IMR-90 (cell line): ENCODE measurements at regions not wholly inside any gene's neighbourhood (a gene's known extent, or its start where the extent isn't known, plus 50 kb on each side); places are given as distances from the start of the nearest gene placed in this dataset.

Experiments
- BHLHE40 ChIP-seq: fragments of 150-350 bp; IDR thresholded peaks from 2 replicates; pipeline ENCODE4 v1.6.1; 2016; ENCODE audit warnings: mild to moderate bottlenecking, low read depth, low read length
- CEBPB ChIP-seq: IDR thresholded peaks from 2 replicates; pipeline ENCODE4 v1.6.1; 2012; ENCODE audit warnings: low read depth, low read length, improper control_type of control experiment
- CHD1 ChIP-seq: IDR thresholded peaks from 2 replicates; pipeline ENCODE4 v1.6.1; 2012; ENCODE audit warnings: low read depth, low read length, improper control_type of control experiment
- MAFK ChIP-seq: IDR thresholded peaks from 2 replicates; pipeline ENCODE4 v1.6.1; 2012; ENCODE audit warnings: low read depth, low read length, improper control_type of control experiment
- TF ChIP-seq, protein P1 (sequence below): conservative IDR thresholded peaks from 2 replicates; pipeline ENCODE4 v1.5.1; 2012; ENCODE audit warnings: mild to moderate bottlenecking, low read depth, low read length, improper control_type of control experiment

DNA sequence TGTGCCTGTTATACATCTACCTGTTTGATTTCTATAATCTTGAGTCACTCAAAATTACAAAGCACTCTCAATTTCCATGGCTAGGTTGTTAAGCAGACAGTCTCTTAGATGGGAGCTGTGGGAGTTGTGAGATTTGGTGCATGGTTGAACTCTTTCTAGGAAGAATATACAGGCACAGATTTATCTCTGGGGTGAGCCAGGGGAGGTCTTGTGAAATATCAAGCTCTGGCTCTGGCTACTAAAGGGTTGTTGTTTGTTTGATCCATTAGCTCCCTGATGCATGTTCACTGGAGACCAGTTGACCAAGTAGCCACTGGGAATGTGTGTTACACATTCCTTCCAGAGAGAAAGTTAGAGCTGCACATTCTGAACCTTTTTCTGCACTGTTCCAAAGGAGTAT lies 117.2 kb upstream of the HMGA2 start:
- TF ChIP-seq, protein P1, sequence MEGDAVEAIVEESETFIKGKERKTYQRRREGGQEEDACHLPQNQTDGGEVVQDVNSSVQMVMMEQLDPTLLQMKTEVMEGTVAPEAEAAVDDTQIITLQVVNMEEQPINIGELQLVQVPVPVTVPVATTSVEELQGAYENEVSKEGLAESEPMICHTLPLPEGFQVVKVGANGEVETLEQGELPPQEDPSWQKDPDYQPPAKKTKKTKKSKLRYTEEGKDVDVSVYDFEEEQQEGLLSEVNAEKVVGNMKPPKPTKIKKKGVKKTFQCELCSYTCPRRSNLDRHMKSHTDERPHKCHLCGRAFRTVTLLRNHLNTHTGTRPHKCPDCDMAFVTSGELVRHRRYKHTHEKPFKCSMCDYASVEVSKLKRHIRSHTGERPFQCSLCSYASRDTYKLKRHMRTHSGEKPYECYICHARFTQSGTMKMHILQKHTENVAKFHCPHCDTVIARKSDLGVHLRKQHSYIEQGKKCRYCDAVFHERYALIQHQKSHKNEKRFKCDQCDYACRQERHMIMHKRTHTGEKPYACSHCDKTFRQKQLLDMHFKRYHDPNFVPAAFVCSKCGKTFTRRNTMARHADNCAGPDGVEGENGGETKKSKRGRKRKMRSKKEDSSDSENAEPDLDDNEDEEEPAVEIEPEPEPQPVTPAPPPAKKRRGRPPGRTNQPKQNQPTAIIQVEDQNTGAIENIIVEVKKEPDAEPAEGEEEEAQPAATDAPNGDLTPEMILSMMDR = no peak
- TF ChIP-seq BHLHE40 (no peak), MAFK (no peak), CEBPB (no peak), CHD1 (no peak)
